HG02763 (cell line): ENCODE measurements at regions not wholly inside any gene's neighbourhood (a gene's known extent, or its start where the extent isn't known, plus 50 kb on each side); places are given as distances from the start of the nearest gene placed in this dataset.
"Not testable (repeated sequence)": the region's sequence is repeated elsewhere in the genome, so short reads cannot be mapped to it uniquely, and the experiment has no call there.

Source experiments
- ATAC-seq: cut with Tn5 transposase; IDR thresholded peaks from one replicate; pipeline ENCODE4 v1.9.1; 2021; ENCODE audit warnings: mild to moderate bottlenecking, moderate library complexity; ENCODE audit not compliant: unreplicated experiment

DNA sequence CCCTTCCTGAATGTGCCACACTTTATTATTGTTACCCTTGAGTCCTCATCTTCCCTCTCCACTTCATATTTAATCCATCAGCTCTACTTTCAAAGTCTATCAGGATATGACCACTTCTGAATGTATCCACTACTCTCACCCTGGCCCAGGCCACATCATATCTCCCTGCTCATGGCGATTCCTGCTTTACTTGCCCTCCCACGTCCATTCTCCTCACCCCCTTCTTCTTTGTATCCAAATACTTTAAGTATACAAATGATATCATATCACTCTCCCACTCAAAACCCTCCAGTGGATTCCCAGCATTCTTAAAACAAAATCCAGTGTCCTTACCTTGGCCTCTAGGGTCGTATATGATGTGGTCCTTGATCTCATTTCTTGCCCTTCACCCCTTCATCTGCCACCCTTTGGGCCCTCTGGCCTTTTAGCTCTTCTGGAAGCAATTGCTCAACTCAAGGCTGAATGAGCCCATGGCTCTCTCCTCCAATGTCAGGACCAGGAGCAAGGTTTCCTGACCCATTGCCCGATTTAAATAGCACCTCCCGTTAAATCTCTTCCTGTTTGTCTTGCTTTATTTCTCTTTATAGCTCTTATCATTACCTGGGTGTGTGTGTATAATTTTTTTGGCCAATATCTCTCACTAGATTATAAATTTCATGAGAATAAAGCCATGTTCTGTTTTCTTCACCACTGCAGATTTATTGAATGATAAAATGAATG, 205.9 kb upstream of the ECI2 start:
- ATAC-seq = no peak

DNA sequence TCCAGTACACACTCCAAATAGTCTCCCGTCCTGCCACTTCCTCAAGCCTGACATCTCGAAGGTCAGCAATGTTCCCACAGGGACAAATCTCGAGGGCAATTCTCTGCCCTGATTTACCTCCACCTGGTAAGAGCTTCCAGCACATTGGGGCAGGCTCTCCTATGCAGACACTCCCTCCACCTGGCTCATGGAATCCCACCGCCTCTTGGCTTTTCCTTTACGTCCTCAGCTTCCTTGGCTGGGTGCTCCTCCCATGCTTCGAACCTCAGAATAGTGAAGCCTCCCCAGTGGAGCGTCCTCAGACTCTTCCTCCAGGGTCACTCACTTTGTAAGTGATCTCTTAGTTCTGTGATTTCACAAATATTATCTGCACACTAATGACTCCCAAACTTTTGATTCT, 205.2 kb upstream of the ECI2 start:
- ATAC-seq = no peak

DNA sequence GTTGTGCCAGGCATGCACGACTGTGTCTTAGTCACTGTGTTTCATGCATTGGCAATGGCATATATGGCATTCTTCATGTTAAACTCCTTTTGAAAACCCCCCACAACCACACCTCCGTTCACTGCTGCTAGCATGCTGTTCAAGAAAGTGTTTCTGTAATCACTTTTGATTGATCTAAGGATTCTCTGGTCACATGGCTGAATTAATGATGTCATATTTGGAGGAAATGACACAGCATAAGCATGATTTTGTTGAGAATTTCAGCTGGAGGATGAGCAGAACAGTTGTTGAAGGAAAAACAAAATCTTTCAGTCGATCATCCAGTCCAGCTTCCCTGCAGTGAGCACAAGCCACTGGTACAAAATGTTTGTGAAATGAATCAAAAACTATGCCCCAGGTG, 203.5 kb upstream of the ECI2 start:
- ATAC-seq = no peak

DNA sequence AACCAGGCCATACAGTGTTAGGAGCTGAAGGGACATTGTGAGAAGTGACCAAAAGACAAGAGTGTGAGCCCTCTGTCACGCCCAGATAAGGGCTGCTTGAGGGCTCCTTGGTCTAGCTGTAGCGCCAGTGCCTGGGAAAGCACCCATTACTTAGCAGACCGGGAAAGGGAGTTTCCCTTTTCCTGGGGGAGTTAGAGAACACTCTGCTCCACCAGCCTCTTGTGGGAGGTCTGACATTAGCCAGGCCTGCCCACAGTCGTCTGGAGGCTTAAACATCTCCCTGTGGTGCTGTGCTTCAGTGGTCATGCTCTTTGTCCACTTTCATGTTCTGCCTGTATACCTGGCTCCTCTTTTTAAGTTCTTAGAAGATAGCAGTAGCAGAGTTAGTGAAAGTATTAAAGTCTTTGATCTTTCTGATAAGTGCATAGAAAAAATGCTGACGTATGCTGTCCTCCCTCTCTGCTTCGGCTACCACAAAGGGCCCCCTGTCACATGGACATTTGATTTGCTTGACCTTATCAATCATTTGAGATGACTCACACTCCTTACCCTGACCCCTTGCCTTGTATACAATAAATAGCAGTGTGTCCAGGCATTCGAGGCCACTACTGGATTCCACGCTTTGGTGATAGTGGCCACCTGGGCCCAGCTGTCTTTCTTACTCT, 201.5 kb upstream of the ECI2 start:
- no peak for ATAC-seq

DNA sequence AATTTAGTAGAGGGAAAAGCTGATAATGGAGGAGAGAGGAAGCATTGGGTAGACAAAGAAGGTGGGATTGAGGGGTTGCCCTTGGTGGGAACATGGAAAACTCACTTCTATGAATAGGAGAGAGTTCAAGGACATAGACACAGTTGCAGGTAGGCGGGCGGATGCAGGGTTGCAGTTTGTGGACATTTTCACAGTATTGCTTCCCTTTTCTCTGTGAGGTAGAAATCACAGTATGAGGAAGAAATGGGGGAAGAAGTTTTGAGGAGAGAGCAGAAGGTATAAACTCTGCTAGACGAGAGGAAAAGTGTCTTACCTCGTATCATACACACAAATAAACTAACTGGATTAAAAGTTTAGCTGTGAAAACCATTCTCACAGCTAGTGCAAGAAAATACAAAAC, 200.7 kb upstream of the ECI2 start:
- ATAC-seq = no peak

DNA sequence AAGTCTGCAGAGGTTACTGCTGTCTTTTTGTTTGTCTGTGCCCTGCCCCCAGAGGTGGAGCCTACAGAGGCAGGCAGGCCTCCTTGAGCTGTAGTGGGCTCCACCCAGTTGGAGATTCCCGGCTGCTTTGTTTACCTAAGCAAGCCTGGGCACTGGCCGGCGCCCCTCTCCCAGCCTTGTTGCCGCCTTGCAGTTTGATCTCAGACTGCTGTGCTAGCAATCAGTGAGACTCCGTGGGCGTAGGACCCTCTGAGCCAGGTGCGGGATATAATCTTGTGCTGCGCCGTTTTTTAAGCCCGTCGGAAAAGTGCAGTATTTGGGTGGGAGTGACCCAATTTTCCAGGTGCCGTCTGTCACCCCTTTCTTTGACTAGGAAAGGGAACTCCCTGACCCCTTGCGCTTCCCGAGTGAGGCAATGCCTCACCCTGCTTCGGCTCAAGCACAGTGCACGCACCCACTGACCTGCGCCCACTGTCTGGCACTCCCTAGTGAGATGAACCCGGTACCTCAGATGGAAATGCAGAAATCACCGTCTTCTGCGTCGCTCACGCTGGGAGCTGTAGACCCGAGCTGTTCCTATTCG, 198.9 kb upstream of the ECI2 start:
- ATAC-seq = not testable (repeated sequence)

DNA sequence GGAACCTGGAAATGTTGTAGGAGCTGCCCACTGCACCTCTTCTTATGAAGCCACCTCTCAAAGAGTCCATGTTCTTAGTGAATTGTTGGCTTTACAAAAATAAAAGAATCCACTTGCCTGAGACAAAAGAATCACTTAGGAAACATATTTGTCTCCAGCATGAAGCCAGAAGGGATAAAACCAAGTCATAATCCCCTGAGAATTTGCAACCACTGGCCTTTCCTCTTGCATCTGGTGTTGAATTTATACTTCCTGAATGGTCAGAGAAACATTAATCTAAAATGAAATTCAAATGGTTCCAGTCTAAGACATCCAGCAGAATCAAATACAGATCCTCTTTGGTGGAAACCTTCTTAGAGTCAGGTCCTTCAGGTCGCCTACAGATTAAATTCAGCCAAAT, 192.5 kb upstream of the ECI2 start:
- no peak for ATAC-seq

DNA sequence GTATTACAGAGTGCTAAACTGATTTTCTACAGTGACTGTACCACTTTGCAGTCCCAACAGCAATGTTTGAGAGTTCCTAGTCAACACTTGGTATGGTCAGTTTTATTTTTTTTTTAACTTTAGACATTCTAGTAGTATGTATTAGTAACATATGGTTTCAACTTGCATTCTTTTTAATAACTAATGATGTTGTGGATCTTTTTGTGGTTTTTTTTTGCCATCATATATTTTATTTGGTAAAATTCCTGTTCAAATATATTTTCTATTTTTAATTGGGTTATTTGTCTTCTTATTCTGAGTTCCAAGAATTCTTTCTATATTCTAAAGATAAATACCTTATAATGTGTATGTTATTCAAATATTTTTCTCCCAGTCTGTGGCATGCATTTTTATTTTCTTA, 189.4 kb upstream of the ECI2 start:
- ATAC-seq = no peak

DNA sequence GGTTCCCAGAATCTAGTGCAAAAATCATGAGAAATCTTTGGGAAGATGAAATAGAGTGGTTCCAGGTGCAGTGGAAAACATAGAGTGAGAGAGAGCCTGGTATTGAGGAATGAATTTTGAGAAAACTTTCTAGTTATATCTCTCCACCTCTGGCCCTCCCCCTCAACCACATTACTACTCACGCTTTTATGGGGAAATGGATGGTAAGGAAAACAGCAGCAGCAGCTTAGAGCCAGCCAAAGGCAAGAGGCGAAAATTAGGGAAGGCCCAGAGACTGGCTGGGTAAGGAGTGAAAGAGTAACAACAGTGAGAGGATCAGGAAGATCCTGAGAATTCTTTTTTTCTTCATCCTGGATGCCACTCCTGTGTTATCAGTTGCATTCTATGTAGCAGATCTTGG, 187.9 kb upstream of the ECI2 start:
- no peak for ATAC-seq

DNA sequence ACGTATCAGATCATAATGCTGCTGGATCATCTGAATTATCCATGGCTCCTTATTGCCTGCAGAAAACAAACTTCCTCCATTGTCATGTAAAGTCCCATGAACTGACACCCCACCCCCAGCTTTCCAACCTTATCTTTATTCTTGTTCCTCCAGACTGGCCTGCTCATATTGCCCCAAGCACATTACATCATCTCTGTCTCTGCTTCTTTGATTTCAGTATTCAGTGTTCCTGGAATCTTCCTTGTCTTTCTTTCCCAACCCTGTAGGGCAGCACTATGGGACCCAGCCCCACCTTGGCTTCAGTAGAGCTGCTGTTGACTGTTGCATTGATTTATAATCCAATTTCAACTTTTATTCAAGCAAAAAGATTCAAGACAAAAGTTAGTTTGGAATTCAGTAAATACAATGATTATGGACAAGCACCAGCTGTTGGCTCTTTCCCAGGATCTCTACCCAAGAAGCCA, 187.5 kb upstream of the ECI2 start:
- no peak for ATAC-seq

DNA sequence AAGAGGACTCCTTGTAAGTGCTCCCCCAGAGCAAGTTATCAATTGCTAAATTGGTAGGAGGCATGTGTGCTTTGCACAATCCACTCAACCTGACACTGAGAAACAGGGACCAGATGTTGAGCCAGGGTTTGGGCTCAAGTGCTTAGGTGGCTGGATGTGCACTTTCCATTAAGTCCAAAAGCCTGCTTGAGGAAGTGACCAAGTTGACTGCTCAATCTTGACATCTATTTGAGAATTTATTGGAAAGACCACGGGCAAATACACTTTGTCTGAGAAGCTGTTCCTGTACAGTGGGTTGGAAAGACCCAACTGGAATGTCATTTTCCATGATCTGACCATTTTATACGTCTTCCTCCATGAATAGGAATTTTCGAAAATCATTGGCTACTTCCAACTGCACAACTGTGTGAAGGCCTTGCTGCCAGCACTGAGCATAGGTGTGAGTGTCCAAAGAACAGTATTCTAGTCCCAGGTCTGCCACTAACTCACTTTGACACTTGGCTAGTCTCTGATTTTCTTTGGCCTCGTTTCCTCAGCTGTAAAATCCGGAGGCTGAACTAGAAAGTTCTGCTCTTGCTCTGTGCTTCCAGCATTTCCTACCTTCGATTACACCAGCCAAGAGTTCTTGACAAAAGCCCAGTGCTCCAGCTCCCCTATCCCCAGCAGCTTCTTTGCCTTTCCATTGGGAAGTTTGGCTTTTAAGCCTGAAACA, 186.9 kb upstream of the ECI2 start:
- ATAC-seq = no peak

DNA sequence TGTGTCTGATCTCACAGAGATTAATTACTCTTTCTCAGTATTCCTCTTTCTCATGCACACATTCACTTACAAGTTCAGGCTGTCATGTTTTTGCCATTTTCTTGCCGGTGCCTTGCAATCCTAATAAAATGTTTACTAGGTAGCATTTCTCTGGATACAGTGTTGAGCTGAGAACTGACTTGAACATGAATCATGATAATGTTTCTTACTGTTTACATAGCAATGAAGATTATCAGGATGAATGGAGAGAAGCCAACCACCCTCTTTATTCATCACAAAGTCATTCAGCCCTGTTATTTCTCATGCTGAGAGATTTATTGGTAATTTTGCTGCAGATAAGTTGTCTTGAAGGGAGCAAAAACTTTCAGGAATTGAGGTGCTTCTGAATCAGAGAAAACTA, 185.5 kb upstream of the ECI2 start:
- no peak for ATAC-seq

DNA sequence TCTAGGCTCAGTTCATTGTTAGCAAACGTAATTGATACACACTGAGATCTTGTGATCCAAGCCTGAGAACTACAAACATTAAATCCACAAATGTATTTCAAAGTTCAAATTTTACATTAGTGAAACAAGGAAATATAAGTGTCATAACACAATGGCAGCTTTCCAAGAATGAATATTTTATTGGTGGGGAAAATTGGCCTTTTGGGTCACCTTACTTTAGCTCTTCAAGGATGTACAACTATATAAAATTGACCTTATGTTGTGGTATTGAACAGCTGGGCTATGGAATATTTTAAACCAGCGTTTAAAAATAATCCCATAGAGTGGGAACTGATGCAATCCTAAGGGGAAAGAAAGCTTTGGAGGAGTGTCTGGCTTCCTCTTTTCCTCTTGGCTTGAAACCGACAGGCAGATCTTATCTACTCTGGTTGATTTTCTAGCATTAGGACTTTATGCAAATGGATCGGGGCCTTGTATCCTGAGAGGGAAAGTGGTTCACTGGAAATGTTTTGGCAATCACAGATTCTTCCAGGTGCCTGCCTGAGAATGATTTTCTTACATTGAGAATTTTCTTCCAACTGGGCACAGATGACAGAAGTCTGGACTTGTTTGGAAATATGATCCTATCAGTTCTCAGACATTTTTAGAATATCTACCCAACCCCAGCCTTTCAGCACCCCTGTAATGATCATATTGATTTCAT, 184.8 kb upstream of the ECI2 start:
- no peak for ATAC-seq

DNA sequence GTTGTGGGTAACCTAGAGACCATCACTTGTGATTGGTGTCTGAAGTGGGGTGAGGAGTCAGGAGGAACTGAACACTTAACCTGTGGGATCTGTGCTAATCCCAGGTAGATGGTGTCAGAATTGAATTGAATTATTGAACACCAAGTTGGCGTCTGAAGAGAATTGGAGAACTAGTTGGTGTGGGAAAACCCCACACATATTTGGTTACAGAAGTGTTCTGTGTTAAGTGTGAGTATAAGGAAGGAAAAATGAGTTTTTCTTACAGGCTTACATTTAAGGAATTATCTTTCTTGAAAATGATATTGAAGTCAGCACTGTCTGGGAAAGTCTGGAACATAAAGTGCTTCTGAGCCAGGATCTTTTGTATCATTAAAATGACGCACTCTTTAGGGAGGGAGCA, 182.9 kb upstream of the ECI2 start:
- no peak for ATAC-seq

DNA sequence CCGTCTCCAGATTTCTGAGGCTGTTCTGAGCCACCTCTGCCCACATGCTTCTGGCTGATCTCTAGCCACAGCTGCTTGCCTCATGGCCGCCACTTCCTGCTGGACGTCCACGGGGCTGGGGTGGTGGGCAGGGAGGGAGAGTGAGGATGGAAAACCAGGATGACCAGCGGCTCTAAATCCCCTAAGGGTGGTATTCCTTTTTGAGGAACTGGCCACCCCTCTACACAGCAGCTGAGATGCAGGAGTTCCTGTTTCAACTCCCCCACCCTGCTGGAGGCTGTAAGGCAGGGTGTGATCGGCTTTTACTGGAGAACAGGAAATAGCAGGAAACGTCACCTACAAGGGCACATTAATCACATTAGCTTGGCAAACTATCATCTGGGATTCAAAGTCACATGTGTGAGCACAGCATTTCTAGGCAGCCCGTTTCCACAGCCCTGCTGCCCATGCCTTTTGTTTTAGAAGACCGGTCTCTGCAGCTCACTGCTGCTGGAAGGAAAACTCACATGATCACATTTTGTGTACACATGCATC, 181.6 kb upstream of the ECI2 start:
- no peak for ATAC-seq

DNA sequence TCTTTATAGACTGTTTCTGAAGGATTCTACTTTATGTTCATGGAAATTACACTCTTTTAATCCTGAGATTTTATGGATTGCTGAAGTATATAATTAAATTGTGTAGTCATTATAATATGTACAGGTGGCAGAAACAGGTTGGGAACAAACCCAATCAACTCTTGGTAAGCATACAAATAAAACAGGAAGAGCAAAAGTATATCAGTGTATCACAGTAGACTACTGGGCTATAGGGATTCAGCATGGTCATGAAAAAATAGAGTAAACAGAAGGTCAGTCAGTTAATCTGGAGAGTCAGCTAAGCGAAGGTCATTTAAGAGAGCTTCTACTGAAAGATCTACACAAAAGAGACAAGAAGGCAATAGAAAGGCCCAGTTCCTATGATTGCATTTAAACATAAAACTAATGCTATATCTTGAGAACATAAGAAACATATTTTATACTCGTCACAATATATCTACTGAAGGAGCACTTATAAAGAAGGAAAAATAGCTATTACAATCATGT, 178.9 kb upstream of the ECI2 start:
- no peak for ATAC-seq

DNA sequence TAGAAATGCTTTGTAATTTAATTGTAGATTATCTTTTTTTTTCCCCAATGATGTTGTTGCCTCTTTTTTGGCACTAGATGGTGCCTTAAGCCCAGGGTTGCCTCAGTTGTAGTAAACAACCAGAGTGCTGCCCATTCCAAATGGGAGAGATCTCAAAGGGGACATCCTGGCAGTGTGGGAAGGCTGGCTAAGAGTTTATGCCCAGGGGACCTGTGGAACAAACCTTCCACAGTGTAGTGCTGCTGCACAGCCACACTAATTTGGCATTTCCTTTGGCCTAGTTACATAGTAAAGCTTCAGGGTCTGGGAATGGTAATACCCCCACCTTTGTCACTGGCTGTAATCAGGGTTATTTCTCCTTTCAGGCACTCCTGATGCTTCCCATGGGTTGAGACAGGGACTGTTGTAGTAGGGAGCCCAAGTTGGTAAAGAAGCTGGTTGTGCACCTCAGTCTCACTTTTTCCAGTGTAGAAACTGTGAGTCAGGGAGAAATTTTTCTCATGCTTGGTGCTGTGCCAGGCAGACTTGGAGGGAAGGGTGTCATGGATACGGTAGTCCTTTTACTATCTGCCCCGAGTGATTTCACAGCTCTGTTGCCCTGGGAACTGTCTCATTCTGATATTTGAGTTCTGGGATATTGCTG, 177.8 kb upstream of the ECI2 start:
- no peak for ATAC-seq

DNA sequence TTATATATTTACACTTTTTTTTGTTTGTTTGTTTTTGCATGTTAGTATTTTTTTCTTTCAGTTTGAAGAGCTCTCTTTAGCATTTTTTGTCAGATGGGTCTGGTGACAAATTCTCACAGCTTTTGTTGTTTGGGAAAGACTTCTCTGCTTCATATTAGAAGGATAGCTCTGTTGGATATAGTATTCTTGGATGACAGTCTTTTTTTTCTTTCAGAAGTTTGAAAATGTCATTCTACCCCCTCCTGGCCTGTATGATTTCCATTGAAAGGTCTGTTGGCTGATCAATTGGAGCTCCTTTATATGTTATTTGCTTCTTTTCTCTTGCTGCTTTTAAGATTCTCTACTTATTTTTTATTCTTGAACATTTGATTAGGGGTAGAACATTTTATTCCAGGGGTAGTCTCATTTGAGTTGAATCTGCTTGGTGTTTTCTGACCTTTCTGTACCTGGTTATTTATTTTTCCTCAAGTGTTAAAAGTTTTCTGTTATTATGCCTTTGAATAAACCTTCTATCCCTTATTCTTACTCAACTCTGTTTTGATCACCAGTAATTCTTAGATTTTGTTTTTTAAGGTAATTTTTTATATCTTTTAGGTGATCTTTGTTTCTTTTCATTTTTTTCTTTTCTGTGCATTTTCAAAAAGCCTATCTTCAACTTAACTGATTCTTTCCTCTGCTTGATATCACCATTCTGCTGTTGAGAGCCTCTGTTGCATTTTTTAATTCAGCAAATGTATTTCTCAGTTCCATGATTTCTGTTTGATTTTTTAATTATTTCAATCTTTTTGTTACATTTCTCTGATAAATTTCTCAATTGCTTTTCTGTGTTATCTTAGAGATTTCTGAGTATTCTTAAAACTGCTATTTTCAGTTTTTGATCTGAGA, 176.8 kb upstream of the ECI2 start:
- ATAC-seq = no peak

DNA sequence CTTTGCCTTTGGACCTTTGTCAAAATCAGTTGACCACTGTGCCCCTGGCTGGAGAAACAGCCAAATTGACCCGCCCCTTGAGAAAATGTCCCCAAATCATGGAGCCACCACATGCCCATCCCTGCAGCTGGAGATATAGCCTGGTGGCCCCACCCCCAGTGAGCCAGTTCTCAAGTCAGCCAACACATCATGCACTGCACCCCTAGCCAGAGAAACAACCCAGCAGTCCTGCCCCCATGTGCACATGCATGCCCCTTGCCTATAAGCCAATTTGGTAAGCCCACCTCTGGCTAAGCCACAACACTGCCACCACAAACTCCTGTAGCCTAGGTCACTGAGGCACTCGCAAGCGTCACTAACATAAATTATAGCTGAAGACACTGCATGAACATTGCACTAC, 174.2 kb upstream of the ECI2 start:
- no peak for ATAC-seq
